Skeletal muscle tissue (tissue), 3 donors: ENCODE measurements at regions not wholly inside any gene's neighbourhood (a gene's known extent, or its start where the extent isn't known, plus 50 kb on each side); places are given as distances from the start of the nearest gene placed in this dataset.

ENCODE experiments used
- H3K27ac ChIP-seq: one replicate; pipeline ENCODE4 v1.7.0; 2013; ENCODE audit warnings: mild to moderate bottlenecking, low read depth, low read length, inconsistent platforms
- H3K27me3 ChIP-seq, 3 donors: one replicate each; pipeline ENCODE4 v1.7.0; 2013; ENCODE audit warnings: low read length in 3 of 3; ENCODE audit not compliant: control insufficient read depth in 3 of 3, insufficient read depth in 3 of 3
- H3K36me3 ChIP-seq, 3 donors: one replicate each; pipeline ENCODE4 v1.7.0; 2013; ENCODE audit warnings: low read length in 3 of 3; ENCODE audit not compliant: control insufficient read depth in 3 of 3, insufficient read depth in 3 of 3
- H3K4me1 ChIP-seq, 3 donors: one replicate each; pipeline ENCODE4 v1.7.0; 2013; ENCODE audit warnings: low read length in 3 of 3, mild to moderate bottlenecking in 3 of 3; ENCODE audit not compliant: control insufficient read depth in 3 of 3, insufficient read depth in 3 of 3
- H3K4me3 ChIP-seq, 3 donors: one replicate each; pipeline ENCODE4 v1.7.0; 2013; ENCODE audit warnings: low read length in 3 of 3
- H3K9ac ChIP-seq, 3 donors: one replicate each; pipeline ENCODE4 v1.7.0; 2013; ENCODE audit warnings: low read length in 3 of 3, mild to moderate bottlenecking in 3 of 3, moderate library complexity in 2 of 3, low read depth in 1 of 3
- H3K9me3 ChIP-seq, 3 donors: one replicate each; pipeline ENCODE4 v1.7.0; 2013; ENCODE audit warnings: low read length in 3 of 3; ENCODE audit not compliant: control insufficient read depth in 3 of 3
- donor health status: Osteomylitis.

GRCh38 chr9:12170456-12170855 lies 522.7 kb upstream of the TYRP1 start:
- H3K36me3 ChIP-seq = no peaks in the 10 kb centered on the region
- no peak overlapping the region for H3K9ac ChIP-seq
- no peak overlapping the region for H3K27ac ChIP-seq
- no peaks in the 10 kb centered on the region for H3K27me3 ChIP-seq
- H3K9me3 ChIP-seq = no peaks in the 10 kb centered on the region
- H3K4me3 ChIP-seq = no peak overlapping the region
- H3K4me1 ChIP-seq = no peaks in the 10 kb centered on the region

DNA sequence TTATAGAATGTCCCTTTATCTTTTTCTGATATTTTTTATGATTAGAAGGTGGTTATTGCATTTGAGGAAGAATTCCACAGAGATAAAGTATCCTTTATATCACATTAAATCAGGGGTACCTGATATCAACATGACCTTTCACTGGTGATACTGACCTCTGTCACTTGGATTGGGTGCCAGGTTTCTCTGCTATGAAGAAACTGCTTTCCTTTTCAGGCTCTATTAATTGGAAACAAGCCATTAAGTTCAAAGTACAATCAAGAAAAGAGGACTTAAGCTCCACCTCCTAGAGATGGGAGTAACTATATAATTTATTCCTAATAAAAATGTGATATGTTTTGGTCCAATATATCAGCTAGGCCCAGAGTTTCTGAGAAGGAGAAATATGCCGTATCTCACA lies 514.6 kb upstream of the TYRP1 start:
- Histone ChIP-seq H3K9me3 (no peaks in the 10 kb centered on the region), H3K27ac (no peak overlapping the region), H3K9ac (no peak overlapping the region), H3K4me3 (no peak overlapping the region), H3K36me3 (no peaks in the 10 kb centered on the region), H3K4me1 (no peaks in the 10 kb centered on the region), H3K27me3 (no peaks in the 10 kb centered on the region)

DNA sequence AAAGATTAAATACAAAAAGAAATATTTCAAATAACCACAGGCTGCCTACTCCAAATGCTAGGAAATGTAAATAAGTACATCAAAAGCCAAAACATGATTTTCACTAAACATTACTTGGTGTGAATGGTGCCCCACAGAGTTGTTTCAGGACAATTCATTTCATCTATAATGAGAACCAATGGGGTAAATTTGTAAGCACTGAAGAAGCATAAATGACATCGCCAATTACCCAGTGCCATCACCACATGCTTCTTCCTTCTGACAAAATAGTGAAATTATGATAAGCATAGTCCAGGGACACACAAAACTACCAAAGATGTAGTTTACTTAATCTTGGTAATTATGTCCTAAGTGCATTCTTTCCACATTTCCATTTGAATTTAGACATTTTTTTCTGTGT lies 510.4 kb upstream of the TYRP1 start:
- Histone ChIP-seq H3K9ac (no peak overlapping the region), H3K4me1 (no peaks in the 10 kb centered on the region), H3K9me3 (no peaks in the 10 kb centered on the region), H3K27ac (no peak overlapping the region), H3K36me3 (no peaks in the 10 kb centered on the region), H3K4me3 (no peak overlapping the region), H3K27me3 (no peaks in the 10 kb centered on the region)

- H3K4me1 ChIP-seq = no peaks in the 10 kb centered on the region
- H3K27ac ChIP-seq = no peak overlapping the region
- no peaks in the 10 kb centered on the region for H3K36me3 ChIP-seq
- no peaks in the 10 kb centered on the region for H3K27me3 ChIP-seq
- no peak overlapping the region for H3K4me3 ChIP-seq
- H3K9me3 ChIP-seq = no peaks in the 10 kb centered on the region
- H3K9ac ChIP-seq = no peak overlapping the region
Measured at GRCh38 chr9:12183321-12183720, 509.9 kb upstream of the TYRP1 start.

GRCh38 chr9:12185856-12186255 lies 507.3 kb upstream of the TYRP1 start:
- Histone ChIP-seq H3K9ac (no peak overlapping the region), H3K36me3 (no peaks in the 10 kb centered on the region), H3K27me3 (no peaks in the 10 kb centered on the region), H3K4me3 (no peak overlapping the region), H3K4me1 (no peaks in the 10 kb centered on the region), H3K9me3 (no peaks in the 10 kb centered on the region), H3K27ac (no peak overlapping the region)

GRCh38 chr9:12191630-12192029 lies 501.6 kb upstream of the TYRP1 start:
- no peaks in the 10 kb centered on the region for H3K4me1 ChIP-seq
- no peaks in the 10 kb centered on the region for H3K36me3 ChIP-seq
- H3K9me3 ChIP-seq = no peaks in the 10 kb centered on the region
- no peak overlapping the region for H3K9ac ChIP-seq
- no peaks in the 10 kb centered on the region for H3K27me3 ChIP-seq
- H3K4me3 ChIP-seq = no peak overlapping the region
- no peak overlapping the region for H3K27ac ChIP-seq

DNA sequence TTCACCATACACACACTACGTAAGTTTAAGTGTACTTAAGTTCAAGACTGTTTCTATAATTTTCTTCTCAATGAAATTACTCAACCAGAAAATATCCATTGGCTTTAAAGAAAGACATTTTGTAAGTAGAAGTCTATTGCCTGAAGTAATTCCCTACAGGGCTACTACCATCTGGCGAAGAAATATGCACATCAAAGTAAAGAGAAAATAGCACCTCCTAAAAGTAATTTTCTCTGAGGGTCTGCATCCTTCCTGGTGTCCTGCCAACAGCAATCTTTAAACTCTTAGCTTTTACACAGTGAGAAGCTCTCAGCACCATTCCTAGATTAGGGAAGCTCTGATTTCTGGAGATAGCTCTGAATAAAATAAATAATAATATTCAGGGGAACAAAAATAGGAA lies 498.5 kb upstream of the TYRP1 start:
- H3K27me3 ChIP-seq = no peaks in the 10 kb centered on the region
- H3K9ac ChIP-seq = no peak overlapping the region
- no peaks in the 10 kb centered on the region for H3K9me3 ChIP-seq
- no peaks in the 10 kb centered on the region for H3K36me3 ChIP-seq
- H3K4me3 ChIP-seq = no peak overlapping the region
- no peaks in the 10 kb centered on the region for H3K4me1 ChIP-seq
- no peak overlapping the region for H3K27ac ChIP-seq

DNA sequence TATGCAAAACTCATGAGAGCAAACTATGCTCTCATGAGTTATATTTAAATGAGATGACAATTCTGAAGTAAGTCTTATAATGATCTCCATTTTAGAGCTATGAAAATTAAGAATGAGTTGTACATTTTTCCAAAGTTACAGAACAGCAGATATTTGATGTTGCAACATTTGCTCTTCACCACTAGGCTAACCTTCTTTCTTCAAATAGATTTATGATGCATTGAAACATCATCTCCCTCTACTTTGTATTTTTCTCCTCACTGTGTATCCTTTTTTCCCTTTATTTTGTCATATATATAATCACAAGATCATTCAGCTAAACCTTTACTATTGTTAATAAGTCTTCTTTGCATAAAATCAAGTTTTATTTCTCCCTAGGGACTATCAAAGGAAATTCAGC lies 497.7 kb upstream of the TYRP1 start:
- H3K27me3 ChIP-seq = no peaks in the 10 kb centered on the region
- no peak overlapping the region for H3K9ac ChIP-seq
- H3K36me3 ChIP-seq = no peaks in the 10 kb centered on the region
- no peaks in the 10 kb centered on the region for H3K9me3 ChIP-seq
- no peak overlapping the region for H3K4me3 ChIP-seq
- H3K27ac ChIP-seq = no peak overlapping the region
- H3K4me1 ChIP-seq = no peaks in the 10 kb centered on the region

GRCh38 chr9:12204512-12204911 lies 488.7 kb upstream of the TYRP1 start:
- H3K4me3 ChIP-seq = no peak overlapping the region
- no peaks in the 10 kb centered on the region for H3K27me3 ChIP-seq
- no peaks in the 10 kb centered on the region for H3K4me1 ChIP-seq
- no peaks in the 10 kb centered on the region for H3K36me3 ChIP-seq
- no peaks in the 10 kb centered on the region for H3K9me3 ChIP-seq
- H3K9ac ChIP-seq = no peak overlapping the region
- H3K27ac ChIP-seq = no peak overlapping the region

DNA sequence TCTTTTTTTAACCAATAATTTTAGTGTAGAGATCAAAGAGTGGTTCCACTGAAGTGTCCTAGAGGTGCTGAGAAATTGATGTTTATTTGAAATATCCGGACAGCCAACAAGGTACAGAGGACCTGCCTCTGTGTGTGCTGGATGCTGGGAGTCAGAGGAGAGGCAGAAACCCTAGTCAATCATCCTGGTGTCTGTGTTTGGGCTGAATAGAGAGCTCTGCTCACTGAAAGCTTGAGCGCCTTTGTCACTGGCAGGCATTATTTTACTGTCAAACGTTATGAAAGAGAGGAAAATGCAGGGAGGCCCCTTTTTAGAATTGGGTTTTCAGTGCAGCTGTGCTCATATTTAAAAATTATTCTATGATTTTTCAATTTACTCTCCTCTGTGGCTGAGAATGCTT lies 480.3 kb upstream of the TYRP1 start:
- H3K4me3 ChIP-seq = no peak overlapping the region
- H3K4me1 ChIP-seq = no peaks in the 10 kb centered on the region
- no peak overlapping the region for H3K27ac ChIP-seq
- H3K9me3 ChIP-seq = no peaks in the 10 kb centered on the region
- no peaks in the 10 kb centered on the region for H3K27me3 ChIP-seq
- H3K9ac ChIP-seq = no peak overlapping the region
- H3K36me3 ChIP-seq = no peaks in the 10 kb centered on the region

DNA sequence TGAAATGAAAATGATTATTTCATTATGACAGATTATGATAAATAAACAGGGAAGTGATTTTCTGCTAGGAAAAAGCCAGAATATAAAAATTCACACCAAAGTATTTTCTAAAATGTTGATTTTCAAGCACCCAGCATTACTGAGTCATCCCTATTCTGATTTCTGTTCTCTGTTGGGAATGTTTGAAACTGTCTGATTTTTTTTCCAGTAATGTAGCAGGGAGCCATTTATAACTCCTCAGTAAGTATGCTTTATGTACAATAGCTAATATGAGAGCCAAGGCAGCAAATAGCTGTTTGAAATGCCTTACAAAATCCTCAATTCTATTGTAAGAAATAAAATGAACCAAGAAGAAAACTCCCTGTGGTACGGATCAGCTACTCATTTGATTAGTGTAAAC lies 471.7 kb upstream of the TYRP1 start:
- Histone ChIP-seq H3K27ac (no peak overlapping the region), H3K36me3 (no peaks in the 10 kb centered on the region), H3K9me3 (no peaks in the 10 kb centered on the region), H3K27me3 (no peaks in the 10 kb centered on the region), H3K4me1 (no peaks in the 10 kb centered on the region), H3K4me3 (no peak overlapping the region), H3K9ac (no peak overlapping the region)
